ENCODE measurements at regions not wholly inside any gene's neighbourhood (a gene's known extent, or its start where the extent isn't known, plus 50 kb on each side); places are given as distances from the start of the nearest gene placed in this dataset.

- 83 to 86% (median 85%) methylated on average over 6 of the region's 6 CpGs for WGBS, 5 donors
- Histone ChIP-seq H3K9me3 (no peaks in the 10 kb centered on the region), H3K4me1 (no peaks in the 10 kb centered on the region), H3K27ac (no peak overlapping the region), H3K4me3 (no peak overlapping the region), H3K36me3 (no peaks in the 10 kb centered on the region), H3K27me3 (replicated peaks in 1 of 7) (no peaks in the 10 kb centered on the region)
- intact Hi-C loops (cut with DNase I; ENCODE audit: low total_unique reads): no loop called here
- TF ChIP-seq CTCF (IDR thresholded peaks at IDR 0.05 in 8 of 11, conservative IDR thresholded peaks at IDR 0.05 in 3 of 11) (no peak), POLR2AphosphoS5 (IDR thresholded peaks at IDR 0.05) (no peak), POLR2A (IDR thresholded peaks at IDR 0.05) (no peak)
- no peak for DNase-seq
Measured at GRCh38 chr16:72285728-72286127, 113.8 kb upstream of the PMFBP1 start.

DNA sequence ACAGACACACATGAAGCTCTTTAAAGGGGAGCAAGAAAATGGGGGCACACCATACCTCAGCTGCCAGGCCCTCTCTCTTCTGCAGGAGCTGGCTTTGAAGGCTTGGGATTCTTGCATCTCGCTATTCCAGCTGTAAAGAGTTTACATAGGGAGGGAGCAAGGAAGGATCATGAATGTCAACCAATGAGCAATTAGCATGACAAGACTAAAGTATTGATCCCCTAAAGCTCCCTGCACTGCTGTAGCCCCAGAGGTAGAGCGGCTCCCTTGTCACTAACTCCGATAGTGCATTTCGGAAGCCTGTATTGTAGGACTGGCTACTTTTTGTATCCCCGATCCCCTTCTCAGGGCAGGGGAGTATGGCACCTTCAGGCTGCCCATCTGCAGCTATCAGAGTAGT lies 113.4 kb upstream of the PMFBP1 start:
- no peaks in the 10 kb centered on the region for H3K4me1 ChIP-seq
- no peak overlapping the region for H3K4me3 ChIP-seq
- no peaks in the 10 kb centered on the region for H3K36me3 ChIP-seq
- WGBS, 5 donors: 85 to 96% (median 93%) methylated on average over 5 of the region's 5 CpGs
- no peak for DNase-seq
- intact Hi-C loops (cut with DNase I; ENCODE audit: low total_unique reads): no loop called here
- no peaks in the 10 kb centered on the region for H3K27me3 ChIP-seq (replicated peaks in 1 of 7)
- no peak overlapping the region for H3K27ac ChIP-seq
- H3K9me3 ChIP-seq: no peaks in the 10 kb centered on the region
- TF ChIP-seq CTCF (IDR thresholded peaks at IDR 0.05 in 8 of 11, conservative IDR thresholded peaks at IDR 0.05 in 3 of 11) (no peak), POLR2AphosphoS5 (IDR thresholded peaks at IDR 0.05) (no peak), POLR2A (IDR thresholded peaks at IDR 0.05) (no peak)

GRCh38 chr16:72284042-72284789 lies 112.3 kb upstream of the PMFBP1 start:
- intact Hi-C loops (cut with DNase I; ENCODE audit: low total_unique reads): no loop called here
- no peaks in the 10 kb centered on the region for H3K9me3 ChIP-seq
- no peaks in the 10 kb centered on the region for H3K36me3 ChIP-seq
- TF ChIP-seq POLR2AphosphoS5 (IDR thresholded peaks at IDR 0.05): no peak
- no peak for TF ChIP-seq CTCF (IDR thresholded peaks at IDR 0.05 in 8 of 11, conservative IDR thresholded peaks at IDR 0.05 in 3 of 11)
- TF ChIP-seq POLR2A (IDR thresholded peaks at IDR 0.05): no peak
- 86 to 95% (median 90%) methylated on average over 13 of the region's 13 CpGs for WGBS, 5 donors
- H3K27me3 ChIP-seq (replicated peaks in 1 of 7): no peaks in the 10 kb centered on the region
- DNase-seq: no peak
- no peak overlapping the region for H3K27ac ChIP-seq
- H3K4me3 ChIP-seq: no peak overlapping the region
- H3K4me1 ChIP-seq: no peaks in the 10 kb centered on the region

DNA sequence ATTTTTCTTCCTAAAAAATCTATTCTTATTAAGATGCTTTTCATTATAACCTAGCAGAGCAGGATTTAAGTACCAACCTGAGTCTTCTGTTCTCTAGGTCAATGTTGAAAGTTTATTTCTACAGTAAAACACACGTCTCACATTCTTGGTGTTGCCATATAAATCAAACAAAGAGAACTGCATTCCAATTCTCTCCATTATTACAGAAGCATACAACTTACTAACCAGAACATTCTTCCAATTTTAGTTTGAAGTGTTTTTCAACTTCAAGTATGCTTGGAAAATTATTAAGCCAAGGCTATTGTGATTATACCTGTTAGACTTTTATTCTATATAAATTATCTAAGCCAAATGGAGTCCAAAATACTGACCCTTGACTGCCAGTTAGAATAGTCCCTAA lies 110.4 kb upstream of the PMFBP1 start:
- no peaks in the 10 kb centered on the region for H3K27me3 ChIP-seq (replicated peaks in 1 of 7)
- no peak for DNase-seq
- intact Hi-C loops (cut with DNase I; ENCODE audit: low total_unique reads): no loop called here
- no peak overlapping the region for H3K4me3 ChIP-seq
- no peaks in the 10 kb centered on the region for H3K36me3 ChIP-seq
- H3K9me3 ChIP-seq: no peaks in the 10 kb centered on the region
- H3K27ac ChIP-seq: no peak overlapping the region
- TF ChIP-seq CTCF (IDR thresholded peaks at IDR 0.05 in 8 of 11, conservative IDR thresholded peaks at IDR 0.05 in 3 of 11): no peak
- TF ChIP-seq POLR2AphosphoS5 (IDR thresholded peaks at IDR 0.05): no peak
- TF ChIP-seq POLR2A (IDR thresholded peaks at IDR 0.05): no peak
- no peaks in the 10 kb centered on the region for H3K4me1 ChIP-seq
- 74 to 92% (median 80%) methylated on average over 1 of the region's 1 CpG for WGBS, 5 donors
